OCI-LY3 (cell line): ENCODE measurements at regions not wholly inside any gene's neighbourhood (a gene's known extent, or its start where the extent isn't known, plus 50 kb on each side); places are given as distances from the start of the nearest gene placed in this dataset.
"Not testable (repeated sequence)": the region's sequence is repeated elsewhere in the genome, so short reads cannot be mapped to it uniquely, and the experiment has no call there.

Source experiments
- H2AFZ ChIP-seq: fragments of 200-600, 300-600 bp; shearing (Covaris generic); 2 replicates; pipeline ENCODE4 v1.6.0; 2014; ENCODE audit warnings: antibody characterized with exemption, low read depth, low read length
- H3K27ac ChIP-seq: fragments of 200-600, 300-600 bp; sonication (generic); 2 replicates; pipeline ENCODE4 v1.5.1; 2014; ENCODE audit warnings: mild to moderate bottlenecking, low read length, moderate library complexity, mixed read lengths
- H3K27me3 ChIP-seq: fragments of 200-600, 300-600 bp; sonication (generic); 2 replicates; pipeline ENCODE4 v1.6.1; 2014; ENCODE audit warnings: low read depth, low read length, mixed read lengths
- H3K36me3 ChIP-seq: fragments of 200-600, 300-600 bp; sonication (generic); replicated peaks from 2 replicates; pipeline ENCODE3; 2014; ENCODE audit warnings: low read depth, low read length, mixed read lengths
- H3K4me1 ChIP-seq: fragments of 300-600, 200-600 bp; sonication (generic); 2 replicates; pipeline ENCODE4 v1.6.1; 2014; ENCODE audit warnings: low read length, mixed read lengths
- H3K4me2 ChIP-seq: fragments of 200-600, 300-600 bp; sonication (generic); 2 replicates; pipeline ENCODE4 v1.6.1; 2014; ENCODE audit warnings: low read length, mixed read lengths
- H3K4me3 ChIP-seq: fragments of 300-600, 200-600 bp; sonication (generic); 2 replicates; pipeline ENCODE4 v1.5.1; 2014; ENCODE audit warnings: antibody characterized with exemption, mild to moderate bottlenecking, low read length, moderate library complexity
- H3K79me2 ChIP-seq: fragments of 300-600, 200-600 bp; shearing (Covaris generic); 2 replicates; pipeline ENCODE4 v1.6.1; 2014; ENCODE audit warnings: mild to moderate bottlenecking, low read length, mixed read lengths
- H3K9ac ChIP-seq: fragments of 300-600, 200-600 bp; shearing (Covaris generic); 2 replicates; pipeline ENCODE4 v1.6.0; 2014; ENCODE audit warnings: mild to moderate bottlenecking, low read length, moderate library complexity
- H3K9me3 ChIP-seq: fragments of 200-600, 300-600 bp; shearing (Covaris generic); 2 replicates; pipeline ENCODE4 v1.6.1; 2014; ENCODE audit warnings: low read length, mixed read lengths; ENCODE audit not compliant: insufficient read depth
- H4K20me1 ChIP-seq: fragments of 200-600, 300-600 bp; sonication (generic); 2 replicates; pipeline ENCODE4 v1.6.1; 2016; ENCODE audit warnings: low read length, mixed read lengths; ENCODE audit not compliant: insufficient read depth
- CTCF ChIP-seq: fragments of 200-600, 300-600 bp; sonication (generic); IDR thresholded peaks from 2 replicates; pipeline ENCODE4 v1.5.1; 2014; ENCODE audit warnings: antibody characterized with exemption, low read length, low read depth
- EZH2phosphoT487 ChIP-seq: fragments of 200-600 bp; shearing (Covaris generic); IDR thresholded peaks from 2 replicates; pipeline ENCODE4 v1.6.1; 2018; ENCODE audit warnings: antibody characterized with exemption, mixed run types, low read depth

DNA sequence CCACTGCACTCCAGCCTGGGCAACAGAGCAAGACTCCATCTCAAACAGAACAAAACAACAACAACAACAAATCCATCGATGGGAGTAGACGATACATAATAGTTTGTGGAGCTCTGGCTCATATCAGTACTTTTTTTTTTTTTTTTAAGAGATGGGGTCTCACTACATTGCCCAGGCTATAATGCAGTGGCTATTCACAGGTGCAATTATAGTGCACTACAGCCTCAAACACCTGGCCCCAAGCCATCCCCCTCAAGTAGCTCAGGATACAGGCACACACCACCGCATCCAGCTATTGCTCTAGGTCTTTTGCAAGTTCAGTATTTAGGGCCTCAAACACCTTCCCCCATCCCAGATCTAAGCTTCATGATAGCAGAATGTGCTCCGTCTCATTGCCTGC, 110.6 kb downstream of the KATNIP start:
- no peaks in the 10 kb centered on the region for H4K20me1 ChIP-seq
- H3K27ac ChIP-seq: no peak overlapping the region

GRCh38 chr16:27663235-27663634, 113.3 kb downstream of the KATNIP start:
- not testable (repeated sequence) for H3K27me3 ChIP-seq, H3K9me3 ChIP-seq, H2AFZ ChIP-seq, H3K4me1 ChIP-seq, H3K4me3 ChIP-seq, H3K9ac ChIP-seq, H3K27ac ChIP-seq, H3K36me3 ChIP-seq, H3K79me2 ChIP-seq, H3K4me2 ChIP-seq, H4K20me1 ChIP-seq

More for the DNA sequence above, 110.6 kb downstream of the KATNIP start:
- Histone ChIP-seq H3K4me1 (no peaks in the 10 kb centered on the region), H3K9me3 (no peaks in the 10 kb centered on the region), H3K36me3 (no peaks in the 10 kb centered on the region), H3K79me2 (no peaks in the 10 kb centered on the region), H3K9ac (no peak overlapping the region), H2AFZ (no peak overlapping the region), H3K4me2 (no peak overlapping the region), H3K27me3 (no peaks in the 10 kb centered on the region), H3K4me3 (no peak overlapping the region)
- no peak for TF ChIP-seq EZH2phosphoT487
- TF ChIP-seq CTCF: no peak

GRCh38 chr16:27665881-27666280, 115.9 kb downstream of the KATNIP start:
- no peaks in the 10 kb centered on the region for H3K36me3 ChIP-seq
- no peak overlapping the region for H2AFZ ChIP-seq
- no peak overlapping the region for H3K27ac ChIP-seq
- TF ChIP-seq EZH2phosphoT487 (no peak), CTCF (no peak)
- H3K4me1 ChIP-seq: no peaks in the 10 kb centered on the region
- H3K79me2 ChIP-seq: no peaks in the 10 kb centered on the region
- H3K9ac ChIP-seq: no peak overlapping the region
- H3K27me3 ChIP-seq: no peaks in the 10 kb centered on the region
- no peaks in the 10 kb centered on the region for H3K9me3 ChIP-seq
- H3K4me3 ChIP-seq: no peak overlapping the region
- no peak overlapping the region for H3K4me2 ChIP-seq
- H4K20me1 ChIP-seq: no peaks in the 10 kb centered on the region

DNA sequence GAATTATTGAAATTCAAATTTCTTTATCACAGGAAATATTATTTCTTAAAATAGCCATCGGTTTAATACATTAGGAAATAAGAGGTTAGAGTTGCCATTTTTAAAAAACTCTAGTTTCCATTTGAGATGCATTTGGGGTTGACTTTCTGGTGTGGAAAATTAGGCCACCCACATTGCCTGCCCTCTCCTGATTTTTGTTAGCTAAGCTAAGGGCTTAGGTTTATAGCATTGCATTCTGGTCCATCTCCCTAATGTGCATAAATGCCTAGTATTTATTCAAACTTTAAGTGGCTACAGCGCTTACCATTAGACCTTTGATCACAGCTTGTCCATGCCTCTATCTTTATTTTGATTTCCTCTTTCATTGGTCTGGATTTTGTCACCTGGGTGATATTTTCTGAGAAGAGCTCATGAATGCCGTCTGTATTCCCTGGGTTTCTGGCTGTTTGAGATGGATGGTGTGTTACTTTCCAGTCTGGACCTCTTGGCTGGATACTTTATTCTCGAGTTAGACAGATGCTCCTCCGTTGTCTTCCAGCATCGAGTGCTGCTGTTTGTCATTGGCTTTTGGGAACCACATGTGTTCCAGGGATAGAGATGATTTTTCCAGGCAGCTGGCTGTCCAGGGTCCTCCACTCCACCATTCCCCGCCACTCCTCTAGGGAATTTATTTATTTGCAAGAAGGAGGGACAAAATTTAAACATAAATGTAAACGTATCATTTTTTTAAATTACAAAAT, 120.3 kb downstream of the KATNIP start:
- no peak overlapping the region for H3K4me2 ChIP-seq
- H2AFZ ChIP-seq: no peak overlapping the region
- no peak overlapping the region for H3K9ac ChIP-seq
- H3K27ac ChIP-seq: no peak overlapping the region
- H3K27me3 ChIP-seq: no peaks in the 10 kb centered on the region
- no peaks in the 10 kb centered on the region for H3K4me1 ChIP-seq
- no peaks in the 10 kb centered on the region for H3K79me2 ChIP-seq
- H3K36me3 ChIP-seq: no peaks in the 10 kb centered on the region
- no peaks in the 10 kb centered on the region for H3K9me3 ChIP-seq
- H4K20me1 ChIP-seq: no peaks in the 10 kb centered on the region
- TF ChIP-seq EZH2phosphoT487 (no peak), CTCF (no peak)
- H3K4me3 ChIP-seq: no peak overlapping the region
